IPS-NIHi7 (cell line): ENCODE measurements at regions not wholly inside any gene's neighbourhood (a gene's known extent, or its start where the extent isn't known, plus 50 kb on each side); places are given as distances from the start of the nearest gene placed in this dataset.
"Not testable (repeated sequence)": the region's sequence is repeated elsewhere in the genome, so short reads cannot be mapped to it uniquely, and the experiment has no call there.

Source experiments
- DNase-seq: peaks from one replicate; pipeline ENCODE4 v3.0.0; 2012; ENCODE audit warnings: mixed read lengths; ENCODE audit errors: extremely low spot score

- no peak for DNase-seq
These were observed 69.4 kb downstream of the TOMM20 start for GRCh38 chr1:235059221-235059620.

GRCh38 chr1:235058695-235059094, 69.9 kb downstream of the TOMM20 start:
- DNase-seq: no peak

- DNase-seq: no peak
These were observed 71.0 kb downstream of the TOMM20 start for GRCh38 chr1:235057385-235058306.

- DNase-seq: no peak
These were observed 71.7 kb downstream of the TOMM20 start for GRCh38 chr1:235056937-235057336.

GRCh38 chr1:235054936-235055335, 73.7 kb downstream of the TOMM20 start:
- DNase-seq: no peak

GRCh38 chr1:235054466-235054865, 74.2 kb downstream of the TOMM20 start:
- no peak for DNase-seq

GRCh38 chr1:235052067-235053008, 76.3 kb downstream of the TOMM20 start:
- DNase-seq: no peak

- DNase-seq: no peak
These were observed 77.1 kb downstream of the TOMM20 start for GRCh38 chr1:235051521-235051920.

GRCh38 chr1:235050911-235051360, 77.7 kb downstream of the TOMM20 start:
- DNase-seq: peak; percentile 51

- DNase-seq: not testable (repeated sequence)
These were observed 78.8 kb downstream of the TOMM20 start for GRCh38 chr1:235049716-235050378.

- no peak for DNase-seq
These were observed 79.4 kb downstream of the TOMM20 start for GRCh38 chr1:235049217-235049616.

- no peak for DNase-seq
These were observed 81.2 kb downstream of the TOMM20 start for GRCh38 chr1:235047331-235047871.

GRCh38 chr1:235045921-235046601, 82.6 kb downstream of the TOMM20 start:
- no peak for DNase-seq

- DNase-seq: no peak
These were observed 83.5 kb downstream of the TOMM20 start for GRCh38 chr1:235045034-235045690.

- DNase-seq: no peak
These were observed 85.4 kb downstream of the TOMM20 start for GRCh38 chr1:235043234-235043633.

GRCh38 chr1:235038701-235039100, 89.9 kb downstream of the TOMM20 start:
- no peak for DNase-seq

GRCh38 chr1:235035928-235036327, 92.7 kb downstream of the TOMM20 start:
- DNase-seq: no peak

- DNase-seq: no peak
These were observed 97.6 kb downstream of the TOMM20 start for GRCh38 chr1:235030919-235031596.

GRCh38 chr1:235027862-235028250, 100.8 kb downstream of the TOMM20 start:
- DNase-seq: no peak
